SK-N-SH treated with all-trans-retinoic acid at 6 μM for 48 hours (cell line): ENCODE measurements at regions not wholly inside any gene's neighbourhood (a gene's known extent, or its start where the extent isn't known, plus 50 kb on each side); places are given as distances from the start of the nearest gene placed in this dataset.

ENCODE experiments used
- ESRRG ChIP-seq: fragments of 250-450 bp; sonication (Bioruptor Pico); IDR thresholded peaks from 2 replicates; pipeline ENCODE4 v1.6.1; 2021; ENCODE audit warnings: mild to moderate bottlenecking
- PPARA ChIP-seq: fragments of 250-450 bp; sonication (Bioruptor Pico); IDR thresholded peaks from 2 replicates; pipeline ENCODE4 v1.5.0; 2020; ENCODE audit warnings: mild to moderate bottlenecking, borderline replicate concordance
- RARB ChIP-seq: fragments of 250-450 bp; sonication (Bioruptor Pico); IDR thresholded peaks from 2 replicates; pipeline ENCODE4 v1.8.0; 2021; ENCODE audit warnings: mild to moderate bottlenecking, moderate library complexity

- TF ChIP-seq PPARA (CRISPR knock-in tag), result no peak
- TF ChIP-seq ESRRG (CRISPR knock-in tag), result no peak
- no peak for TF ChIP-seq RARB (CRISPR knock-in tag)
Observed at GRCh38 chr1:229192853-229193252, 78.1 kb upstream of the RAB4A start.
